Neural cell (in vitro differentiated cells): ENCODE measurements at regions not wholly inside any gene's neighbourhood (a gene's known extent, or its start where the extent isn't known, plus 50 kb on each side); places are given as distances from the start of the nearest gene placed in this dataset.

Experiments used
- EP300 ChIP-seq: fragments of 450-650 bp; conservative IDR thresholded peaks from 2 replicates; pipeline ENCODE4 v1.6.1; 2014; ENCODE audit warnings: antibody characterized with exemption, mild to moderate bottlenecking, moderate library complexity; ENCODE audit not compliant: poor library complexity, severe bottlenecking
- TF ChIP-seq, protein P1 (sequence below): fragments of 450-650 bp; IDR thresholded peaks from 2 replicates; pipeline ENCODE4 v1.5.1; 2014; ENCODE audit warnings: antibody characterized with exemption, mild to moderate bottlenecking, moderate library complexity; ENCODE audit not compliant: poor library complexity, severe bottlenecking

DNA sequence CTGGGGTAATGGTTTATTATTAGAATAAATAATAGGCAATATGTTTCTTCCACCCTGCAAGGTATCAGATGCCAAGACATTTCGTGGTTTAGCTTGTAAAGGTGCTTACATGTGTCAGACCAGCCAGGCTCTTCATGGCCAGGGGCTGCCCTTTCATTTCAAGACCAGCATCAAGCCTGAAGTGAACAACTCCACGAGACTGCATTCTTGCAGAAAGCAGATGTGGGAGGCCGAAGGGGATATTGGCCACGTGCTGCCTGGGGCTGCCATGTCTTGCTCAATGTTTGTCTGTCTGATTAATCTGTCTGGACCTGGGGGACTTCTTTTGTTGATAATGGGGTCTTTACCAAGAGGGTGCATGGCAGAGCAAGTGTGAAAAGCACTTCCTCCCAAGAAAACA lies 294.2 kb upstream of the RBFOX1 start:
- TF ChIP-seq, protein P1, sequence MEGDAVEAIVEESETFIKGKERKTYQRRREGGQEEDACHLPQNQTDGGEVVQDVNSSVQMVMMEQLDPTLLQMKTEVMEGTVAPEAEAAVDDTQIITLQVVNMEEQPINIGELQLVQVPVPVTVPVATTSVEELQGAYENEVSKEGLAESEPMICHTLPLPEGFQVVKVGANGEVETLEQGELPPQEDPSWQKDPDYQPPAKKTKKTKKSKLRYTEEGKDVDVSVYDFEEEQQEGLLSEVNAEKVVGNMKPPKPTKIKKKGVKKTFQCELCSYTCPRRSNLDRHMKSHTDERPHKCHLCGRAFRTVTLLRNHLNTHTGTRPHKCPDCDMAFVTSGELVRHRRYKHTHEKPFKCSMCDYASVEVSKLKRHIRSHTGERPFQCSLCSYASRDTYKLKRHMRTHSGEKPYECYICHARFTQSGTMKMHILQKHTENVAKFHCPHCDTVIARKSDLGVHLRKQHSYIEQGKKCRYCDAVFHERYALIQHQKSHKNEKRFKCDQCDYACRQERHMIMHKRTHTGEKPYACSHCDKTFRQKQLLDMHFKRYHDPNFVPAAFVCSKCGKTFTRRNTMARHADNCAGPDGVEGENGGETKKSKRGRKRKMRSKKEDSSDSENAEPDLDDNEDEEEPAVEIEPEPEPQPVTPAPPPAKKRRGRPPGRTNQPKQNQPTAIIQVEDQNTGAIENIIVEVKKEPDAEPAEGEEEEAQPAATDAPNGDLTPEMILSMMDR: no peak
- TF ChIP-seq EP300: no peak
